Stimulated activated CD8-positive, alpha-beta memory T cell treated with anti-CD3 and anti-CD28 coated beads, Interleukin-15, amount 100 ng/mL, for 24 hours (primary cell): ENCODE measurements at regions not wholly inside any gene's neighbourhood (a gene's known extent, or its start where the extent isn't known, plus 50 kb on each side); places are given as distances from the start of the nearest gene placed in this dataset.
"Not testable (repeated sequence)": the region's sequence is repeated elsewhere in the genome, so short reads cannot be mapped to it uniquely, and the experiment has no call there.

Experiments used
- DNase-seq: peaks from one replicate; pipeline ENCODE4 v3.0.0-alpha.2; 2020; ENCODE audit warnings: low read depth

- DNase-seq: no peak
Measured at GRCh38 chr2:121049950-121050585, 234.9 kb downstream of the TFCP2L1 start.

- no peak for DNase-seq
Measured at GRCh38 chr2:121051311-121051710, 233.7 kb downstream of the TFCP2L1 start.

DNA sequence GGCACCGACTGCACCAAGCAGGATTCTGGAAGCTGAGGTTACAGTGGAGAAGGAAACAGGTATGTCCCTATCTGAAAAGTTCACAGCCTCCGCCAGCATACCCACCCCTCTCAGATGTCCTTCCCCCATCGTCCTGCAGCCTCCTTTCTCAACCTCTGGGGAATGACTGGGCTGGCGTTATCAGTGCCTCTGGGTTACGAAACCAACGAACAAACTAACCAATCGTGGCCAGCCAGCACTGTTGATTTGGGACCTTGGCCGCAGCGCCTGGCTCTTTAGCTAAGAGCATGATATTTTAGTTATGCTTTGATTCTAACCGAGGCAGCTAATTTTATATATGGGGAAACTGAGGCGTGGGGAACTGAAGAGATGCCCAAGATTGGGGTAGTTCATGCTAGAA, 233.0 kb downstream of the TFCP2L1 start:
- DNase-seq: no peak

- no peak for DNase-seq
Measured at GRCh38 chr2:121052521-121052920, 232.5 kb downstream of the TFCP2L1 start.

DNA sequence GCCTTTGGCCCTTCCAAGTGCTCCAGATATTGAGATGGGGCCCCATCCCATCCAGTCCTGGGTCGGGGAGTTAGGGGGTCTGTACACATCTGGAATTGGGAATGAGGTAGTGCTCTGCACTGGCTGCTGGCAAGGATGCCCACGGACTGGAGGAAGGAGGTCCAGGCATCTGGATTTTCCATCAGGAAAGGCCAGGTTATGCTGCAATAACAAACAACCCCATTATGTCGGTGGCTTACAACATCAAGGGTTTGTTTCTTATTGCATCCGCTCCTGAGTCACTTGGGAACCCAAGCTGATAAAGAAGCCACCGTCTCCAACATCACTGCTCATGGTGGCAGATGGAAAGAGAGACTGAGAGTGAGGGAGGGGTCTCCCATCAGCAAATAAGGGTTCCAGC, 229.9 kb downstream of the TFCP2L1 start:
- DNase-seq: no peak

- no peak for DNase-seq
Measured at GRCh38 chr2:121055501-121055900, 229.5 kb downstream of the TFCP2L1 start.

GRCh38 chr2:121058852-121059558, 226.0 kb downstream of the TFCP2L1 start:
- DNase-seq: no peak

DNA sequence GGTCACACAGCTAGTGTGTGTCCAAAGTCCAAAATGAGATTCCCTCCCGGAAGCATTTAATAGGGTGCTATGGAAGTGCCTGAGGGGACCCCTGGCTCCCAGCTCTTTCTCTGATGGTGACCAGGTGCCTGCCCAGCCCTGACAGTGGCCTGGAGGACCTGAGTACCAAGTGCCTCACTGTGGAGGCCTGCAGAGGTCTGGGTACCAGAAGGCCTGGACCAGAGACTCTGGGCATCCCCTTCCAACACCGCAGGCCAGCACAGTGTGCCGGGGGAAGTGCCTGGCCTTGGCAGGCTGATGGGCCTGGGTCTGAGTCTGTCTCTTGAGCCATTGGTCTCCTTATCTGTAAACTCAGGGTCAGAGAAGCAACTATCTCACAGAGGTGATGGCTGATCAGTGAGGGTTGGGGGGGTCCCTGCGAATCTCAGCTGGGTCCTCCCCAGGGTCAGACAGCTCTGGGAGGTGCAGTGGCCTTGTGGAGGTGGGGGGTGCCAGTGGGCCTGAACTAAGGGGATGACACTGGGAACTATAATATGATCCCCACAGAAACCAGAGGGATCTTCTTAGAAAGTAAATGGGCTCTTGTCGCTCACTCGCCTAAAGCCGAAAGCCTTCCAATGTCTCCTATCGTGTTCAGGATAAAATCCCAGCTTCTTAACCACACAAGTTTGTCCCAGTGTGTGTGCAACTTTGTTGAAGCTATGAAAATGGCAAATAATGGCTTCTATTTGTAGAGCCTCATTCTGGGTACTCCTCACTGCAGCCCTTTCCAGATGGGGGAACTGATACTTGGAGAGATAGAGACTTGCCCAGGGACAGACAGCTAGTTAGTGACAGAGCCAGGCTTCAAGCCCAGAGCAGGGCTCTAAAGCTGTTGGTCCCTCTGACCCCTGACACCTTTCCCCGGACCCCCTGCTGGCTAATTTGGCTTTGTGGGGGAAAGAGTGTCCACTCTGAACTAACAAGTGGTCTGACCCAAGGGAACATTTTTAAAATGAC, 225.1 kb downstream of the TFCP2L1 start:
- DNase-seq: no peak

GRCh38 chr2:121061633-121062032, 223.4 kb downstream of the TFCP2L1 start:
- no peak for DNase-seq

DNA sequence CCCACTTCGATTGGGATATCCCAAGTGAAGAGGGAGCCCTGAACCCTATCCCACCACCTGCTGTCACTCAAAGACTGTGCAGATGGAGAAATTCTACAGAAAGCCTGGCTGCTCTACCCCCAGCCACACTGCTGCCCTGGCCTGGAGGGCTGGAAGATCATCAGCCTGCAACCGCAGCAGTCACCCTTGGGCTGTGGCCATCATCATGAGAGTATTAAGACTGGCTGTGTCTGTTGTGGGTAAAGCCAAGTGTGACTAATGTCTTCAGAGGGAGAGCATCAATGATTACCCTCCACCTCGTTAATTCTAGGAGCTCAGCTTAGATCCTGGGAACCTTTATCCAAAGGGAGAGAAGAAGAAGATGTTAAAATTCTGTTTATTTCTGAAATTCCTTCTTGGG, 221.5 kb downstream of the TFCP2L1 start:
- DNase-seq: no peak

- DNase-seq: no peak
Measured at GRCh38 chr2:121064186-121064585, 220.8 kb downstream of the TFCP2L1 start.

DNA sequence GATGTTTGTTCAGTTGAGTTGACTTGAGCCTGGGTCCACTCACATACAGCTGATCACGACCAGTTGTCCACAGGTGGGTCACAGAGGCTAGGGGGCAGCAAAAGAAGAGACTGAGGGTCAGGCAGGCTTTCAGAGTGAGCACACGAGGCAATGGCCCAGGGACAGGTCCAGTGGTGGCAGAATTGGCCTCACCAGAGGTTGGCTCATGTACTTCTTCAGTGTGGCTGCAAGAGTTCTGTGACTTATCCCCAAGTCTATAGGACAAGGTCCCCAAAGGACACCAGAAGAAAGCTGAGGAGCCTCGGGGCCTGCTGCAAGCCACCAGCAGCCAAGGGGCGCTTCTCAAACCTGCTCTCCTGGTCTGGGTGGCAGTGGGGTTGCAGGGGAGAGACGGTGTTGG, 219.8 kb downstream of the TFCP2L1 start:
- DNase-seq: no peak

GRCh38 chr2:121066526-121066925, 218.5 kb downstream of the TFCP2L1 start:
- DNase-seq: no peak

GRCh38 chr2:121068851-121069250, 216.2 kb downstream of the TFCP2L1 start:
- no peak for DNase-seq

GRCh38 chr2:121069434-121069969, 215.5 kb downstream of the TFCP2L1 start:
- no peak for DNase-seq

DNA sequence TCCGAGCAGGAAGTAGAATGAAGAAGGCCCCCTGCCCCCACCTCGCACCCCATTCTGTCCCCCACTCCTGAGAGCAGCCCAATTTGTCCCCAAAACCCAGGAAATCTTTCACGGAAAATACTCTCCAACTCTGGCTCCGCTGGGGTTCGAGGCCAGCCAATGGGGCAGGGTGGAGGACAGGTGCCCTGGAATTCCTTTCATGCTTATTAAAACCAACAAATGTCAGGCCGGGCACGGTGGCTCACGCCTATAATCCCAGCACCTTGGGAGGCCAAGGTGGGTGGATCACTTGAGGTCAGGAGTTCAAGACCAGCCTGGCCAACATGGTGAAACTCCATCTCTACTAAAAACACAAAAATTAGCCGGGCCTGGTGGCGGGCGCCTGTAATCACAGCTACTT, 214.9 kb downstream of the TFCP2L1 start:
- DNase-seq: not testable (repeated sequence)

DNA sequence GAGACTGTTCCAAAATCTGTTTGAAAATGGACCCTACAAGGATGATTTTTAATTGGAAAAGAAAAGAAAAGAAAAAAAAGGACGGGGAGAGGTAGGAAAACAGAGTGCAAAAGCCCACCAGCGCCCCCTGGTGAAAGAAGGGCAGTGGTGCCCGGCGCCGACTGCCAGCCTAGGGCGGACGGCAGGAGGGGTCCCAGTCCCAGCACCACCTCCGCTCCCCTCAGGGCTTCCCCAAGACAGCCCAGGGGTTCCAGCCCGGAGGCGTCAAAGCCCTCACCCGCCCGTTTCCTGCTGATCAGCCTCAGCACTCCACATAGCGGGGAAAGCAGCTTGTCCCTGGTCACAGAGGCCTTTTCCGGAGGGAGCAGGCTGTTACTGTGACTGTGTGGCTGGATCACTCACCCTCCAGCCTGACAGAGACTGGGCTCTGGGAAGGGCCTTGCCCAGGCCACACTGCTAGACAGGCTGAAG, 213.9 kb downstream of the TFCP2L1 start:
- DNase-seq: peak; percentile 33

DNA sequence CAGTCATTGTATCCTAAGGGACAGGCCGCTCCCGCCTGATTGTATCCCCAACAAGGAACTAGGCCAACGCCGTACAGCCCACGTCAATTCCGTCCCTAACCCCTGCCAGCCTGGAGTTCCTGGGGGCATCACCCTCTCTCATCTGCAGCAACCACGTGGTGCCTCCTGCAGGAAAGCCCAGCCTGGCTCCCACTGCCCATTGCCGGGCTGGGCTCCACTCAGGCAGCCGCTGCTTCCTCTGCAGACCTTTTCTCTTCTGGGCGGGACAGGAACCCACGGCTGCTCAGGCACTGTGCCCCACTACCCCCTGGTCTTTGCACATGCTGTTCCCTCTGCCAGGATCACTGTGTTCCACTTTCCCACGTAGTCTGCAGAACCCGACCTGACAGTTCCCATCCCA, 212.2 kb downstream of the TFCP2L1 start:
- no peak for DNase-seq

GRCh38 chr2:121073320-121074210, 211.4 kb downstream of the TFCP2L1 start:
- DNase-seq: no peak

GRCh38 chr2:121074293-121074932, 210.6 kb downstream of the TFCP2L1 start:
- no peak for DNase-seq
